HCT116 (cell line): ENCODE measurements at regions not wholly inside any gene's neighbourhood (a gene's known extent, or its start where the extent isn't known, plus 50 kb on each side); places are given as distances from the start of the nearest gene placed in this dataset.

Source experiments
- ATAC-seq: fragments of 200-7000 bp; cut with Tn5 transposase; 2 replicates; pipeline ENCODE4 v1.9.1; 2020; ENCODE audit warnings: mild to moderate bottlenecking, moderate library complexity
- BruUV-seq: library from RNA; stranded (reverse); fragments of 400-500 nt; replicated peaks from 2 replicates; lab custom pipeline; 2021; lab: Mats Ljungman, UMichigan
- CTCF ChIA-PET: fragments of 300-600 bp; sonication (Branson Sonifier 250); formaldehyde crosslinking; loops from one replicate; lab custom pipeline; 2021; ENCODE audit warnings: antibody characterized with exemption; lab: Charles Lee
- POLR2A ChIA-PET: fragments of 300-600, 350-600 bp; sonication (Branson Sonifier 250); formaldehyde crosslinking; loops from one replicate; lab custom pipeline; 2021; ENCODE audit warnings: antibody characterized with exemption; lab: Charles Lee
- RAD21 ChIA-PET, 2 experiments: fragments of 300-600 bp; sonication (Branson Sonifier 250); formaldehyde crosslinking; loops; one replicate each; lab custom pipeline; 2023; ENCODE audit warnings: low total read pairs in 2 of 2; ENCODE audit not compliant: uncharacterized antibody in 2 of 2, unreplicated experiment in 2 of 2, low non-redundant PET in 1 of 2; lab: Charles Lee
- DNase-seq: peaks from one replicate; pipeline ENCODE4 v3.0.0-alpha.2; 2010; ENCODE audit warnings: low read depth, low spot score
- H2AFZ ChIP-seq: fragments of 200-600 bp; shearing (Covaris generic), sonication (generic); 2 replicates; pipeline ENCODE4 v1.6.1; 2017; ENCODE audit warnings: low read depth, mixed run types, mixed read lengths, antibody characterized with exemption, low read length; ENCODE audit not compliant: poor library complexity, severe bottlenecking
- H3K27ac ChIP-seq: 2 replicates; pipeline ENCODE4 v1.5.1; 2012; ENCODE audit warnings: low read depth, low read length
- H3K27me3 ChIP-seq: fragments of 200-600 bp; sonication (generic); 2 replicates; pipeline ENCODE4 v1.6.1; 2016; ENCODE audit warnings: mixed run types, low read length, mixed read lengths; ENCODE audit not compliant: insufficient read depth
- H3K36me3 ChIP-seq, 2 experiments: fragments of 200-500 bp in 1 of 2; fragments of 200-600 bp in 1 of 2; sonication (Bioruptor generic) in 1 of 2; sonication (generic) in 1 of 2; 2 replicates each; pipeline versions ENCODE4 v1.5.1 to v1.6.1; 2014 to 2016; ENCODE audit warnings: low read length in 2 of 2, inconsistent platforms in 1 of 2, mixed read lengths in 1 of 2, mixed run types in 1 of 2; ENCODE audit not compliant: insufficient read depth in 2 of 2, control insufficient read depth in 1 of 2
- H3K4me1 ChIP-seq, 2 experiments: fragments of 200-600 bp in 1 of 2; sonication (generic) in 1 of 2; 2 replicates each; pipeline versions ENCODE4 v1.5.1 to v1.6.1; 2012 to 2017; ENCODE audit warnings: low read length in 2 of 2, inconsistent platforms in 1 of 2, mild to moderate bottlenecking in 1 of 2, mixed read lengths in 1 of 2, mixed run types in 1 of 2, moderate library complexity in 1 of 2; ENCODE audit not compliant: insufficient read depth in 2 of 2, control insufficient read depth in 1 of 2
- H3K4me2 ChIP-seq: fragments of 200-600 bp; sonication (generic); 2 replicates; pipeline ENCODE4 v1.6.1; 2017; ENCODE audit warnings: mixed run types, low read length, mixed read lengths
- H3K4me3 ChIP-seq, 2 experiments: fragments of 200-600 bp in 1 of 2; sonication (generic) in 1 of 2; replicated peaks in 1 of 2; 2 replicates each; pipeline ENCODE4 v1.5.1; 2011 to 2016; ENCODE audit warnings: low read length in 2 of 2, control low read depth in 1 of 2, low read depth in 1 of 2, mild to moderate bottlenecking in 1 of 2, mixed read lengths in 1 of 2, mixed run types in 1 of 2
- H3K79me2 ChIP-seq: fragments of 200-600 bp; sonication (generic); 2 replicates; pipeline ENCODE4 v1.6.1; 2017; ENCODE audit warnings: mild to moderate bottlenecking, mixed run types, low read length, moderate library complexity, mixed read lengths; ENCODE audit not compliant: insufficient read depth
- H3K9ac ChIP-seq: fragments of 200-600 bp; sonication (generic); 2 replicates; pipeline ENCODE4 v1.6.1; 2016; ENCODE audit warnings: low read length, mixed read lengths
- H3K9me2 ChIP-seq: fragments of 200-600 bp; sonication (generic), shearing (Covaris generic); 2 replicates; pipeline ENCODE4 v1.6.1; 2017; ENCODE audit warnings: mixed run types, mild to moderate bottlenecking, moderate library complexity; ENCODE audit not compliant: insufficient read depth
- H3K9me3 ChIP-seq, 2 experiments: fragments of 200-500 bp in 1 of 2; fragments of 200-600 bp in 1 of 2; sonication (Bioruptor generic) in 1 of 2; sonication (generic) in 1 of 2; 2 replicates each; pipeline ENCODE4 v1.6.1; 2014 to 2017; ENCODE audit warnings: low read length in 2 of 2, mixed read lengths in 2 of 2, inconsistent platforms in 1 of 2, low read depth in 1 of 2, mild to moderate bottlenecking in 1 of 2, mixed run types in 1 of 2, moderate library complexity in 1 of 2; ENCODE audit not compliant: control insufficient read depth in 1 of 2, insufficient read depth in 1 of 2
- H4K20me1 ChIP-seq: fragments of 200-600 bp; sonication (generic), shearing (Covaris generic); 2 replicates; pipeline ENCODE4 v1.6.1; 2017; ENCODE audit warnings: mixed run types, mild to moderate bottlenecking, moderate library complexity; ENCODE audit not compliant: insufficient read depth
- ATF3 ChIP-seq: IDR thresholded peaks from 2 replicates; pipeline ENCODE4 v1.6.1; 2012
- CBX3 ChIP-seq: IDR thresholded peaks from 2 replicates; pipeline ENCODE4 v1.6.1; 2012; ENCODE audit warnings: low read depth
- CEBPB ChIP-seq: IDR thresholded peaks from 2 replicates; pipeline ENCODE4 v1.6.1; 2012; ENCODE audit warnings: low read depth
- CTCF ChIP-seq, 3 experiments: fragments of 200-600 bp in 1 of 3; sonication (generic) in 1 of 3; IDR thresholded peaks in 2 of 3; conservative IDR thresholded peaks in 1 of 3; 2 replicates each; pipeline ENCODE4 v1.5.1; 2012 to 2017; ENCODE audit warnings: low read depth in 2 of 3, low read length in 2 of 3, antibody characterized with exemption in 1 of 3, borderline replicate concordance in 1 of 3, control low read depth in 1 of 3, mild to moderate bottlenecking in 1 of 3, mixed read lengths in 1 of 3, mixed run types in 1 of 3, moderate library complexity in 1 of 3; ENCODE audit not compliant: insufficient read depth in 1 of 3
- EGR1 ChIP-seq: IDR thresholded peaks from 2 replicates; pipeline ENCODE4 v1.6.1; 2012; ENCODE audit warnings: low read depth
- FOSL1 ChIP-seq: IDR thresholded peaks from 2 replicates; pipeline ENCODE4 v1.6.1; 2012; ENCODE audit warnings: low read depth
- JUND ChIP-seq: IDR thresholded peaks from 2 replicates; pipeline ENCODE4 v1.6.1; 2012
- MAX ChIP-seq: IDR thresholded peaks from 2 replicates; pipeline ENCODE4 v1.6.1; 2012
- POLR2A ChIP-seq: IDR thresholded peaks from 2 replicates; pipeline ENCODE4 v1.7.0; 2011; ENCODE audit warnings: borderline replicate concordance; ENCODE audit not compliant: insufficient read depth, insufficient read length; ENCODE audit errors: extremely low read depth
- POLR2AphosphoS5 ChIP-seq: IDR thresholded peaks from 2 replicates; pipeline ENCODE4 v1.6.1; 2011; ENCODE audit warnings: mild to moderate bottlenecking, low read depth, low read length, moderate library complexity
- RAD21 ChIP-seq: IDR thresholded peaks from 2 replicates; pipeline ENCODE4 v1.6.1; 2012; ENCODE audit warnings: low read depth, mild to moderate bottlenecking
- SIN3A ChIP-seq: IDR thresholded peaks from 2 replicates; pipeline ENCODE4 v1.6.1; 2012; ENCODE audit warnings: low read depth
- SP1 ChIP-seq: IDR thresholded peaks from 2 replicates; pipeline ENCODE4 v1.6.1; 2012; ENCODE audit warnings: low read depth
- TCF7L2 ChIP-seq: IDR thresholded peaks from 2 replicates; pipeline ENCODE4 v1.7.0; 2011; ENCODE audit warnings: borderline replicate concordance, inconsistent platforms; ENCODE audit not compliant: insufficient read depth, insufficient read length; ENCODE audit errors: extremely low read depth
- ZBTB33 ChIP-seq: IDR thresholded peaks from 2 replicates; pipeline ENCODE4 v1.6.1; 2011; ENCODE audit warnings: mild to moderate bottlenecking, low read length, moderate library complexity; ENCODE audit not compliant: insufficient replicate concordance; ENCODE audit errors: extremely low read depth
- ZFX ChIP-seq: fragments of 450-650 bp; IDR thresholded peaks from 2 replicates; pipeline ENCODE4 v1.6.1; 2017
- intact Hi-C: fragments of 100-400 bp; cut with micrococcal nuclease; formaldehyde crosslinking; loops from 2 replicates; pipeline ENCODE4 v1.10.0; 2022

- ChIA-PET POLR2A (no interaction called here), RAD21 (no interaction called here), CTCF (interaction anchor here (1.1 kb wide), 1 partner anchor 10 kb away, joined by 7 read pairs; no protein-coding TSS in a partner anchor)
- H3K79me2 ChIP-seq: no peaks in the 10 kb centered on the region
- no peaks in the 10 kb centered on the region; the same call in 1 of the 2 replicates for H3K27me3 ChIP-seq
- TF ChIP-seq ZBTB33 (no peak), POLR2A (no peak), FOSL1 (no peak), TCF7L2 (no peak), MAX (no peak), ATF3 (no peak), CTCF (IDR thresholded peaks at IDR 0.05 in 2 of 3, conservative IDR thresholded peaks at IDR 0.05 in 1 of 3; ENCODE audit: borderline replicate concordance in 1 of 3, insufficient read depth in 1 of 3, low read depth in 2 of 3, low read length in 2 of 3) (no peak), ZFX (no peak), JUND (no peak), SP1 (no peak), POLR2AphosphoS5 (no peak), CBX3 (no peak), EGR1 (no peak), RAD21 (no peak), CEBPB (no peak), SIN3A (no peak)
- H3K9ac ChIP-seq: no peak overlapping the region
- no peaks in the 10 kb centered on the region for H3K36me3 ChIP-seq
- H2AFZ ChIP-seq: no peak overlapping the region
- DNase-seq: no peak
- no peak overlapping the region for H3K4me2 ChIP-seq
- no peaks in the 10 kb centered on the region for H3K9me3 ChIP-seq
- H3K9me2 ChIP-seq: no peaks in the 10 kb centered on the region
- intact Hi-C loops: no loop called here
- no peak for ATAC-seq
- no peaks in the 10 kb centered on the region for H3K4me1 ChIP-seq
- BruUV-seq: no TSS peak
- H4K20me1 ChIP-seq: no peaks in the 10 kb centered on the region
- H3K4me3 ChIP-seq: no peak overlapping the region
- no peak overlapping the region for H3K27ac ChIP-seq
Measured at GRCh38 chr7:38060637-38061036, 117.4 kb upstream of the STARD3NL start.
